SK-N-MC (cell line): ENCODE measurements at regions not wholly inside any gene's neighbourhood (a gene's known extent, or its start where the extent isn't known, plus 50 kb on each side); places are given as distances from the start of the nearest gene placed in this dataset.

ENCODE experiments used
- DNase-seq: peaks from one replicate; pipeline ENCODE4 v3.0.0-alpha.2; 2011; ENCODE audit warnings: low read depth, low spot score
- H3K27ac ChIP-seq: fragments of 200-600 bp; sonication (generic); 2 replicates; pipeline ENCODE4 v1.5.1; 2016; ENCODE audit warnings: mixed run types
- H3K36me3 ChIP-seq: fragments of 200-600 bp; sonication (generic); 2 replicates; pipeline ENCODE4 v1.6.1; 2017; ENCODE audit warnings: antibody characterized with exemption, low read length, mixed read lengths; ENCODE audit not compliant: insufficient read depth
- H3K4me3 ChIP-seq: fragments of 200-600 bp; sonication (generic); 2 replicates; pipeline ENCODE4 v1.5.1; 2016
- H3K9ac ChIP-seq: fragments of 200-600 bp; sonication (generic); 2 replicates; pipeline ENCODE4 v1.8.0; 2017; ENCODE audit warnings: mixed run types, mixed read lengths; ENCODE audit not compliant: insufficient read length
- H3K9me3 ChIP-seq: fragments of 200-600 bp; sonication (generic); 2 replicates; pipeline ENCODE4 v1.6.1; 2017; ENCODE audit warnings: low read depth, mild to moderate bottlenecking, antibody characterized with exemption, low read length, moderate library complexity, mixed read lengths
- EZH2 ChIP-seq: fragments of 200-600 bp; sonication (generic); IDR thresholded peaks from one replicate; pipeline ENCODE4 v1.6.1; 2017; ENCODE audit warnings: antibody characterized with exemption
- FOXP2 ChIP-seq: optimal IDR thresholded peaks from 2 replicates; pipeline ENCODE3; 2011; ENCODE audit warnings: mild to moderate bottlenecking, moderate library complexity; ENCODE audit not compliant: insufficient read depth; ENCODE audit errors: extremely low read length, control extremely low read depth
- POLR2AphosphoS5 ChIP-seq: IDR thresholded peaks from 2 replicates; pipeline ENCODE4 v1.6.1; 2012; ENCODE audit warnings: mild to moderate bottlenecking, low read depth, low read length, borderline replicate concordance

- DNase-seq: no peak
Measured at GRCh38 chr6:102438171-102438570, 1044.7 kb downstream of the GRIK2 start.

GRCh38 chr6:102417368-102417998 lies 1024.0 kb downstream of the GRIK2 start:
- Histone ChIP-seq H3K36me3 (no peaks in the 10 kb centered on the region), H3K9ac (no peak overlapping the region), H3K4me3 (no peak overlapping the region), H3K9me3 (0 out of 2 replicates have a peak, but pooled peaks cover 3% of the 10 kb centered on the region), H3K27ac (no peak overlapping the region)
- no peak for TF ChIP-seq FOXP2
- TF ChIP-seq POLR2AphosphoS5: no peak
- TF ChIP-seq EZH2: no peak
- DNase-seq: peak; percentile 34

More at GRCh38 chr6:102438171-102438570, 1044.7 kb downstream of the GRIK2 start:
- no peak overlapping the region for H3K27ac ChIP-seq
- H3K4me3 ChIP-seq: no peak overlapping the region
- H3K36me3 ChIP-seq: no peaks in the 10 kb centered on the region
- TF ChIP-seq FOXP2: no peak
- no peaks in the 10 kb centered on the region for H3K9me3 ChIP-seq
- H3K9ac ChIP-seq: no peak overlapping the region

- Histone ChIP-seq H3K4me3 (no peak overlapping the region), H3K9ac (no peak overlapping the region), H3K36me3 (no peaks in the 10 kb centered on the region), H3K27ac (no peak overlapping the region), H3K9me3 (0 out of 2 replicates have a peak, but pooled peaks cover 3% of the 10 kb centered on the region)
- TF ChIP-seq EZH2 (no peak), FOXP2 (no peak), POLR2AphosphoS5 (no peak)
- no peak for DNase-seq
Measured at GRCh38 chr6:102415891-102416290, 1022.4 kb downstream of the GRIK2 start.

- TF ChIP-seq FOXP2 (no peak), POLR2AphosphoS5 (no peak), EZH2 (no peak)
- Histone ChIP-seq H3K36me3 (no peaks in the 10 kb centered on the region), H3K9me3 (0 out of 2 replicates have a peak, but pooled peaks cover 3% of the 10 kb centered on the region), H3K27ac (peak overlapping the region; percentile 77), H3K4me3 (peak overlapping the region; percentile 4; the same call in 1 of the 2 replicates), H3K9ac (no peak overlapping the region)
- no peak for DNase-seq
Measured at GRCh38 chr6:102411796-102412195, 1018.3 kb downstream of the GRIK2 start.

GRCh38 chr6:102407886-102408741 lies 1014.6 kb downstream of the GRIK2 start:
- H3K4me3 ChIP-seq: no peak overlapping the region
- H3K27ac ChIP-seq: no peak overlapping the region
- TF ChIP-seq POLR2AphosphoS5 (no peak), FOXP2 (no peak), EZH2 (no peak)
- no peaks in the 10 kb centered on the region for H3K9me3 ChIP-seq
- H3K9ac ChIP-seq: no peak overlapping the region
- DNase-seq: no peak
- H3K36me3 ChIP-seq: no peaks in the 10 kb centered on the region

GRCh38 chr6:102405860-102406259 lies 1012.4 kb downstream of the GRIK2 start:
- no peak for DNase-seq
- no peak overlapping the region for H3K9ac ChIP-seq
- TF ChIP-seq EZH2: no peak
- TF ChIP-seq POLR2AphosphoS5: no peak
- TF ChIP-seq FOXP2: no peak
- no peak overlapping the region for H3K4me3 ChIP-seq
- no peak overlapping the region for H3K27ac ChIP-seq
- H3K9me3 ChIP-seq: no peaks in the 10 kb centered on the region
- H3K36me3 ChIP-seq: no peaks in the 10 kb centered on the region

GRCh38 chr6:102402635-102403329 lies 1009.3 kb downstream of the GRIK2 start:
- H3K27ac ChIP-seq: no peak overlapping the region
- no peak for DNase-seq

GRCh38 chr6:102398788-102399390 lies 1005.4 kb downstream of the GRIK2 start:
- no peak for DNase-seq

More at GRCh38 chr6:102402635-102403329, 1009.3 kb downstream of the GRIK2 start:
- no peaks in the 10 kb centered on the region for H3K9me3 ChIP-seq
- H3K4me3 ChIP-seq: no peak overlapping the region
- no peak for TF ChIP-seq FOXP2
- TF ChIP-seq POLR2AphosphoS5: no peak
- no peak for TF ChIP-seq EZH2
- no peak overlapping the region for H3K9ac ChIP-seq
- H3K36me3 ChIP-seq: no peaks in the 10 kb centered on the region

More at GRCh38 chr6:102398788-102399390, 1005.4 kb downstream of the GRIK2 start:
- Histone ChIP-seq H3K36me3 (no peaks in the 10 kb centered on the region), H3K27ac (no peak overlapping the region), H3K4me3 (no peak overlapping the region), H3K9me3 (no peaks in the 10 kb centered on the region), H3K9ac (no peak overlapping the region)
- TF ChIP-seq FOXP2 (no peak), EZH2 (no peak), POLR2AphosphoS5 (no peak)
